ENCODE measurements at regions not wholly inside any gene's neighbourhood (a gene's known extent, or its start where the extent isn't known, plus 50 kb on each side); places are given as distances from the start of the nearest gene placed in this dataset.

DNA sequence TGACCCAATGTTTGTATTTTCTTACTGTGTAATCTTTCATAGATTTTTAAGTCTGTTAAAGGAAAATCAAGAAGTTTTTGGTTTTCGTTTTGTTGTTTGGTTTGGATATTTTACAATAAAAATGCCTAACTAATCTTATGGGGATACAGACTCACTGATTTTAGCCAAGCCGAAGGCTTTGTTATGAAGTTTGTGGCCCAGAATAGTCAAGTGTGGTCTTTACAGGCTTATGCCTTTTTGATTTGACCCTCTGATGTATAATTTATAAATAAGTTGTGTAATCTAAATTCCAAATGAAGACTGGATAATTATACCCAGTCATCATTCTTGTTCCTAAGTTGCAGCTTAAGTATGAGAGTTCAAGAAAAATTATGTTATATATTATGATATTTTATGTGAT, 739.3 kb downstream of the ADGRL2 start:
- Histone ChIP-seq H3K36me3 (no peaks in the 10 kb centered on the region), H3K4me3 (no peak overlapping the region), H3K9me3 (peaks cover 0 to 26% of the 10 kb centered on the region in 2 donors), H3K4me1 (no peaks in the 10 kb centered on the region), H3K27ac (no peak overlapping the region), H3K27me3 (no peaks in the 10 kb centered on the region)
- intact Hi-C loops (cut with DNase I; ENCODE audit: low total_unique reads): no loop called here
- DNase-seq (ENCODE audit: low spot score in 2 of 2): no peak
- TF ChIP-seq POLR2A (IDR thresholded peaks at IDR 0.05): no peak
- TF ChIP-seq POLR2AphosphoS5 (IDR thresholded peaks at IDR 0.05): no peak
- TF ChIP-seq, protein P1, sequence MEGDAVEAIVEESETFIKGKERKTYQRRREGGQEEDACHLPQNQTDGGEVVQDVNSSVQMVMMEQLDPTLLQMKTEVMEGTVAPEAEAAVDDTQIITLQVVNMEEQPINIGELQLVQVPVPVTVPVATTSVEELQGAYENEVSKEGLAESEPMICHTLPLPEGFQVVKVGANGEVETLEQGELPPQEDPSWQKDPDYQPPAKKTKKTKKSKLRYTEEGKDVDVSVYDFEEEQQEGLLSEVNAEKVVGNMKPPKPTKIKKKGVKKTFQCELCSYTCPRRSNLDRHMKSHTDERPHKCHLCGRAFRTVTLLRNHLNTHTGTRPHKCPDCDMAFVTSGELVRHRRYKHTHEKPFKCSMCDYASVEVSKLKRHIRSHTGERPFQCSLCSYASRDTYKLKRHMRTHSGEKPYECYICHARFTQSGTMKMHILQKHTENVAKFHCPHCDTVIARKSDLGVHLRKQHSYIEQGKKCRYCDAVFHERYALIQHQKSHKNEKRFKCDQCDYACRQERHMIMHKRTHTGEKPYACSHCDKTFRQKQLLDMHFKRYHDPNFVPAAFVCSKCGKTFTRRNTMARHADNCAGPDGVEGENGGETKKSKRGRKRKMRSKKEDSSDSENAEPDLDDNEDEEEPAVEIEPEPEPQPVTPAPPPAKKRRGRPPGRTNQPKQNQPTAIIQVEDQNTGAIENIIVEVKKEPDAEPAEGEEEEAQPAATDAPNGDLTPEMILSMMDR (IDR thresholded peaks at IDR 0.05): no peak

DNA sequence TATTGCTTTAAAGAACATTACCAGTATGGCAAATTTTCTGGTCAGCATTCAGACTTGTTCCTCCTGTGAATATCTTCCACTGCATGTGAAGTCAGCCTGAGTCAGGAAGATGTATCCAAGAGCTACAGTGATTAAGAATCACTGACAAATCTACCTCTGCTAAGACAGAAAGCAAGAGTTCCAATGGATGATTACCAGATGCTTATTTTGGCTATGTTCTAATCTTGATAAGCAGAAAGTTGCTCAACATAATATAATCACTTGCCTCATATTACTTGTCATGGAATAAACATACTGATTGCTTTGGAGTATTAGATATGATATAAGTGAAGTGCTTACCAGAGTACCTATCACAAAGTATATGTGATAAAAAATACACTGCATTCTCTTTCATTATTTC, 738.1 kb downstream of the ADGRL2 start:
- no peaks in the 10 kb centered on the region for H3K27me3 ChIP-seq
- intact Hi-C loops (cut with DNase I; ENCODE audit: low total_unique reads): no loop called here
- H3K36me3 ChIP-seq: no peaks in the 10 kb centered on the region
- H3K4me3 ChIP-seq: no peak overlapping the region
- peaks cover 0 to 21% of the 10 kb centered on the region in 2 donors for H3K9me3 ChIP-seq
- H3K27ac ChIP-seq: no peak overlapping the region
- H3K4me1 ChIP-seq: no peaks in the 10 kb centered on the region
- TF ChIP-seq POLR2AphosphoS5 (IDR thresholded peaks at IDR 0.05) (no peak), POLR2A (IDR thresholded peaks at IDR 0.05) (no peak)
- TF ChIP-seq, protein P1 (IDR thresholded peaks at IDR 0.05): no peak
- DNase-seq (ENCODE audit: low spot score in 2 of 2): no peak

DNA sequence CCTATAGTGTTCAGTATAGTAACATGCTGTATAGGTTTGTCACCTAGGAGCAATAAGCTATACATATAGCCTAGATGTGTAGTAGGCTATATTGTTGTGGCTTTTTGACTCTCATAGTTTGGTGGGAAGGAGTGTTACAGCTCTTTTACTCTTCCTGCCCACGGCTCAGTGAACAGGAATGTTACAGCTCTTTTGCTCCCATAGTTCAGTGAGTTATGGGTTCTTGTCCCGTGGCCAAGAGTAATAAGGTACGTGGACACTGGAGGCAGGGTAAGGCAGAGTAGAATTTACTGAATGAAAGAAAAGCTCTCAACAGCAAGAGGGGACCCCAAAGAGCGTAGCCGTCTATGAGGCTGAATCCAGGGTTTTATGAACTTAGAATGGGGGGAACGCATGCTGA, 734.3 kb downstream of the ADGRL2 start:
- Histone ChIP-seq H3K4me3 (no peak overlapping the region), H3K9me3 (peaks cover 0 to 6% of the 10 kb centered on the region in 2 donors), H3K27me3 (no peaks in the 10 kb centered on the region), H3K4me1 (no peaks in the 10 kb centered on the region), H3K27ac (no peak overlapping the region), H3K36me3 (no peaks in the 10 kb centered on the region)
- no peak for DNase-seq (ENCODE audit: low spot score in 2 of 2)
- intact Hi-C loops (cut with DNase I; ENCODE audit: low total_unique reads): no loop called here
- TF ChIP-seq, protein P1 (IDR thresholded peaks at IDR 0.05): no peak
- TF ChIP-seq POLR2A (IDR thresholded peaks at IDR 0.05) (no peak), POLR2AphosphoS5 (IDR thresholded peaks at IDR 0.05) (no peak)

DNA sequence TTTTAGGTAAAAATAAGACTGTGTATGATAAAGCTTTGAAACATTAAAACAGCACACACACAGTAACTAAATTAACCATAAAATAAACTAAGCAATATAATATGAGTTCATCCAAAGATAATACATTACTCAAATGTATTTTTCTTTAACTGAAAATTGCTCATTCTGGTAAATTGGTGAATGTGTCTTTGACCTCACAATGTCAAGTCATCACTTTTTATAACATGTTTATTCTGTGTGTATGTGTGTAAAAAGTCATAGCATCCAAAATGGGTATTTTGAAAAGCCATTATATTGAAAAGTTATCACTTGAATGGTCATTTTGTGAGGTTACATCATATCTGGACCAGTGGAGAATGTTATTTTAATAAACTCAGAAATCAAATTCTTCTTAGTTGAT, 724.6 kb downstream of the ADGRL2 start:
- intact Hi-C loops (cut with DNase I; ENCODE audit: low total_unique reads): no loop called here

DNA sequence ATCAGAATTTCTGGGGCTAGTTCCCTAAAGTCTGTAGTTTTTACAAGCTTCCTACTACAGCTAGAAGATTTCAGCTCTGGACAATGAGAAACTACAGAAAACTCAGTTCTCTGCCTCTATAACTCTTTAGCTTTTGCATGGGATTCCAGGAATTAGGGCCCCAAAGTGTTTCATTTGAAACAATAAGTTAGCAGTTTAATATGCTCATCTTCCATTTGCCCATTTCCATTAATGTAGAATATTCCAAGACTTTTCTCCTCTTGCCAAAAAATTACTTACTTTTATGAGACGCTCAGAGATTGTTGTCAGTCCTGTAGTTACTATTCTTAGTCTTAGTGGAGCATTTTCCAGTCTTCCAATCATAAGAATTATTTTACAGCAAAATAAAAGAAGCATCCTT, 719.9 kb downstream of the ADGRL2 start:
- H3K27me3 ChIP-seq: no peaks in the 10 kb centered on the region
- intact Hi-C loops (cut with DNase I; ENCODE audit: low total_unique reads): loop anchor here (5.0 kb wide), 1 partner anchor 1282 kb away; no protein-coding TSS in a partner anchor

More for the DNA sequence above, 724.6 kb downstream of the ADGRL2 start:
- H3K36me3 ChIP-seq: no peaks in the 10 kb centered on the region
- no peaks in the 10 kb centered on the region for H3K27me3 ChIP-seq
- H3K27ac ChIP-seq: no peak overlapping the region
- no peak overlapping the region for H3K4me3 ChIP-seq
- H3K4me1 ChIP-seq: no peaks in the 10 kb centered on the region
- peaks cover 0 to 4% of the 10 kb centered on the region in 2 donors for H3K9me3 ChIP-seq
- DNase-seq (ENCODE audit: low spot score in 2 of 2): no peak
- no peak for TF ChIP-seq POLR2A (IDR thresholded peaks at IDR 0.05)
- no peak for TF ChIP-seq POLR2AphosphoS5 (IDR thresholded peaks at IDR 0.05)
- TF ChIP-seq, protein P1 (IDR thresholded peaks at IDR 0.05): no peak

More for the DNA sequence above, 719.9 kb downstream of the ADGRL2 start:
- Histone ChIP-seq H3K27ac (no peak overlapping the region), H3K4me3 (no peak overlapping the region), H3K9me3 (no peaks in the 10 kb centered on the region), H3K4me1 (no peaks in the 10 kb centered on the region), H3K36me3 (no peaks in the 10 kb centered on the region)
- TF ChIP-seq POLR2A (IDR thresholded peaks at IDR 0.05) (no peak), POLR2AphosphoS5 (IDR thresholded peaks at IDR 0.05) (no peak)
- TF ChIP-seq, protein P1 (IDR thresholded peaks at IDR 0.05): no peak
- no peak for DNase-seq (ENCODE audit: low spot score in 2 of 2)
